ENCODE measurements at regions not wholly inside any gene's neighbourhood (a gene's known extent, or its start where the extent isn't known, plus 50 kb on each side); places are given as distances from the start of the nearest gene placed in this dataset.

GRCh38 chr10:6648894-6649720, 69.0 kb upstream of the PRKCQ start:
- Histone ChIP-seq H3K79me2 (ENCODE audit: insufficient read depth, low read length) (no peaks in the 10 kb centered on the region), H3K4me3 (ENCODE audit: low read length, poor library complexity, severe bottlenecking) (no peak overlapping the region), H3K36me3 (ENCODE audit: insufficient read depth, low read length) (no peaks in the 10 kb centered on the region), H3K27me3 (ENCODE audit: insufficient read depth, low read length, poor library complexity, severe bottlenecking) (no peaks in the 10 kb centered on the region), H3F3A (ENCODE audit: low read depth) (0 out of 2 replicates have a peak, but pooled peaks cover under 1% of the 10 kb centered on the region), H3K9me2 (replicated peaks; ENCODE audit: low read depth, low read length) (no peaks in the 10 kb centered on the region), H3K4me1 (ENCODE audit: insufficient read depth, low read length, poor library complexity, severe bottlenecking) (peaks cover 17% of the 10 kb centered on the region), H2AFZ (ENCODE audit: low read length) (no peak overlapping the region; the same call in 1 of the 2 replicates), H3K9me3 (ENCODE audit: insufficient read depth, low read depth, low read length) (no peaks in the 10 kb centered on the region), H3K9ac (ENCODE audit: low read depth, low read length, poor library complexity, severe bottlenecking) (no peak overlapping the region), H4K20me1 (ENCODE audit: insufficient read depth, low read length, poor library complexity, severe bottlenecking) (no peaks in the 10 kb centered on the region), H3K4me2 (ENCODE audit: low read depth, low read length, poor library complexity, severe bottlenecking) (no peak overlapping the region)
- TF ChIP-seq, protein P1, sequence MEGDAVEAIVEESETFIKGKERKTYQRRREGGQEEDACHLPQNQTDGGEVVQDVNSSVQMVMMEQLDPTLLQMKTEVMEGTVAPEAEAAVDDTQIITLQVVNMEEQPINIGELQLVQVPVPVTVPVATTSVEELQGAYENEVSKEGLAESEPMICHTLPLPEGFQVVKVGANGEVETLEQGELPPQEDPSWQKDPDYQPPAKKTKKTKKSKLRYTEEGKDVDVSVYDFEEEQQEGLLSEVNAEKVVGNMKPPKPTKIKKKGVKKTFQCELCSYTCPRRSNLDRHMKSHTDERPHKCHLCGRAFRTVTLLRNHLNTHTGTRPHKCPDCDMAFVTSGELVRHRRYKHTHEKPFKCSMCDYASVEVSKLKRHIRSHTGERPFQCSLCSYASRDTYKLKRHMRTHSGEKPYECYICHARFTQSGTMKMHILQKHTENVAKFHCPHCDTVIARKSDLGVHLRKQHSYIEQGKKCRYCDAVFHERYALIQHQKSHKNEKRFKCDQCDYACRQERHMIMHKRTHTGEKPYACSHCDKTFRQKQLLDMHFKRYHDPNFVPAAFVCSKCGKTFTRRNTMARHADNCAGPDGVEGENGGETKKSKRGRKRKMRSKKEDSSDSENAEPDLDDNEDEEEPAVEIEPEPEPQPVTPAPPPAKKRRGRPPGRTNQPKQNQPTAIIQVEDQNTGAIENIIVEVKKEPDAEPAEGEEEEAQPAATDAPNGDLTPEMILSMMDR (conservative IDR thresholded peaks at IDR 0.05; ENCODE audit: low read length) = no peak
- TF ChIP-seq EZH2phosphoT487 (IDR thresholded peaks at IDR 0.05; ENCODE audit: borderline replicate concordance) = no peak

GRCh38 chr10:6647811-6648526, 67.9 kb upstream of the PRKCQ start:
- no peak for TF ChIP-seq EZH2phosphoT487 (IDR thresholded peaks at IDR 0.05; ENCODE audit: borderline replicate concordance)
- TF ChIP-seq, protein P1 (conservative IDR thresholded peaks at IDR 0.05; ENCODE audit: low read length) = peak; percentile 93
- Histone ChIP-seq H3K9me3 (ENCODE audit: insufficient read depth, low read depth, low read length) (no peaks in the 10 kb centered on the region), H3K4me2 (ENCODE audit: low read depth, low read length, poor library complexity, severe bottlenecking) (no peak overlapping the region), H3K4me1 (ENCODE audit: insufficient read depth, low read length, poor library complexity, severe bottlenecking) (peaks cover 20% of the 10 kb centered on the region), H3K79me2 (ENCODE audit: insufficient read depth, low read length) (no peaks in the 10 kb centered on the region), H3K27me3 (ENCODE audit: insufficient read depth, low read length, poor library complexity, severe bottlenecking) (no peaks in the 10 kb centered on the region), H3K9me2 (replicated peaks; ENCODE audit: low read depth, low read length) (no peaks in the 10 kb centered on the region), H3K9ac (ENCODE audit: low read depth, low read length, poor library complexity, severe bottlenecking) (no peak overlapping the region), H2AFZ (ENCODE audit: low read length) (no peak overlapping the region), H3K4me3 (ENCODE audit: low read length, poor library complexity, severe bottlenecking) (no peak overlapping the region), H3K36me3 (ENCODE audit: insufficient read depth, low read length) (no peaks in the 10 kb centered on the region), H4K20me1 (ENCODE audit: insufficient read depth, low read length, poor library complexity, severe bottlenecking) (no peaks in the 10 kb centered on the region), H3F3A (ENCODE audit: low read depth) (0 out of 2 replicates have a peak, but pooled peaks cover 4% of the 10 kb centered on the region)

- peaks cover 8% of the 10 kb centered on the region; the same call in 1 of the 2 replicates for H3F3A ChIP-seq (ENCODE audit: low read depth)
- H3K4me1 ChIP-seq (ENCODE audit: insufficient read depth, low read length, poor library complexity, severe bottlenecking) = peaks cover 30% of the 10 kb centered on the region
Measured at GRCh38 chr10:6643962-6644361, 63.9 kb upstream of the PRKCQ start.

More at GRCh38 chr10:6643962-6644361, 63.9 kb upstream of the PRKCQ start:
- no peaks in the 10 kb centered on the region for H3K36me3 ChIP-seq (ENCODE audit: insufficient read depth, low read length)
- H3K4me2 ChIP-seq (ENCODE audit: low read depth, low read length, poor library complexity, severe bottlenecking) = peak overlapping the region; percentile 62
- H4K20me1 ChIP-seq (ENCODE audit: insufficient read depth, low read length, poor library complexity, severe bottlenecking) = no peaks in the 10 kb centered on the region
- peak overlapping the region; percentile 55 for H3K9ac ChIP-seq (ENCODE audit: low read depth, low read length, poor library complexity, severe bottlenecking)
- H3K79me2 ChIP-seq (ENCODE audit: insufficient read depth, low read length) = no peaks in the 10 kb centered on the region
- H3K9me2 ChIP-seq (replicated peaks; ENCODE audit: low read depth, low read length) = no peaks in the 10 kb centered on the region
- H3K4me3 ChIP-seq (ENCODE audit: low read length, poor library complexity, severe bottlenecking) = peak overlapping the region; percentile 40
- no peaks in the 10 kb centered on the region for H3K27me3 ChIP-seq (ENCODE audit: insufficient read depth, low read length, poor library complexity, severe bottlenecking)
- H2AFZ ChIP-seq (ENCODE audit: low read length) = peak overlapping the region; percentile 50
- TF ChIP-seq, protein P1 (conservative IDR thresholded peaks at IDR 0.05; ENCODE audit: low read length) = no peak
- no peak for TF ChIP-seq EZH2phosphoT487 (IDR thresholded peaks at IDR 0.05; ENCODE audit: borderline replicate concordance)
- H3K9me3 ChIP-seq (ENCODE audit: insufficient read depth, low read depth, low read length) = no peaks in the 10 kb centered on the region

Measured in Loucy (cell line).